H54 (cell line): ENCODE measurements at regions not wholly inside any gene's neighbourhood (a gene's known extent, or its start where the extent isn't known, plus 50 kb on each side); places are given as distances from the start of the nearest gene placed in this dataset.

Experiments used
- DNase-seq: peaks from one replicate; pipeline ENCODE4 v3.0.0; 2011; ENCODE audit warnings: low spot score, mixed read lengths; ENCODE audit not compliant: insufficient read length
- FAIRE-seq: peaks from 3 replicates; lab custom pipeline; 2011; peaks lifted over from hg19 to GRCh38; lab: Jason Lieb, UNC
- POLR2A ChIP-seq: IDR thresholded peaks from 2 replicates; pipeline ENCODE4 v1.6.1; 2011; ENCODE audit warnings: low read depth, mild to moderate bottlenecking, low read length

DNA sequence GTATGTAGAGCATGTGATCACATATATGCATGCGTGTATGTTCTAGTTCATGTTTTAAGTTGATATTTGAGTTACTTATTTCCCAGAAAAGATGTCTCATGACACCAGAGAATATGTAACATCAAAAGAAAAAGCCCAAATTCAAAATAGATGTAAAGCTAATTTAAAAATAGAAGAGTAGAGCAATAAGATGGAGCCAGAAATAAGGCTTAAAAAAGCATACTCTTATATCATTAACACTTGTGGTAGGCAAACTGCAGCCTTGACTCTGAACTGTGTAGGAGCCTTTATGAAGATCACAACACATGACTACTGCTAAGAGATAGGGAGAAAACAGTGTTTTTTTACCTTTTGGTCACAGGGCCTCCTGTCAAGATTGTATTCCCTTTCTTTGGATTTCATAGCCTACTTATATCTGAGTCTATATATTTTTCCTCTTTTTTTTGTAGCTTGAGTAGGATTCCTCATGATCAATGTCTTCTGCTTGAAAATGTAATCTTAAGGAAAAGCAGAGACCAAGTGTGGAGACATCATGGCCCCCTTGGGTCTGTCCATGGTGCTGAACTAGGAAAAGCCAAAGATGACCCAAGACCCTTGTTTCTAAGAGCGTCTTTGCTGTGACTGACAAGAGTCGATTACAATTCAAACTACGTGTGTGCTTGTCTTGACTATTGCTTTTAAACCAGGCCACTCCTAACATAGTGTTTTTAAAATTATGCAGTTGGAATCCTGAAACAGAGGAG is 390.4 kb downstream of the SHISA9 start:
- no peak for FAIRE-seq
- DNase-seq: no peak
- no peak for TF ChIP-seq POLR2A

DNA sequence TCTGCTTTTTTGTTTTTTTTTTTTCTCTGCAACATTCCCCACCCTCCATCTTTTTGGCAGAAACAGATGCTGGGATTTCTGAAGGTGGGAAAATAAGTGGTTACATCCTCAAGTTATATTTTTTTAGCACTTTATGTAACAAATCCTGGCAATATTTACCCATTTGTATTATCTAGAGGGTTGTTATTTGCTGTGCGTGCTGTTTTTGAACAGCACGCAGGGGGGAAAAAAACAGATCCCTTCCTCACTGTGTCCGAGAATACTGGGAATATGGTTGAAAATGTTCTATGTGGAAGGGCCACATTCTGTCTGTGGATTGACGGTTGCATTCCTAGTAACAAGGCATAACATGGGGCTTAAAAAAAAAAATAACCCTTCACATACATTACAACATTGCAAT is 394.8 kb downstream of the SHISA9 start:
- no peak for FAIRE-seq
- TF ChIP-seq POLR2A: no peak

DNA sequence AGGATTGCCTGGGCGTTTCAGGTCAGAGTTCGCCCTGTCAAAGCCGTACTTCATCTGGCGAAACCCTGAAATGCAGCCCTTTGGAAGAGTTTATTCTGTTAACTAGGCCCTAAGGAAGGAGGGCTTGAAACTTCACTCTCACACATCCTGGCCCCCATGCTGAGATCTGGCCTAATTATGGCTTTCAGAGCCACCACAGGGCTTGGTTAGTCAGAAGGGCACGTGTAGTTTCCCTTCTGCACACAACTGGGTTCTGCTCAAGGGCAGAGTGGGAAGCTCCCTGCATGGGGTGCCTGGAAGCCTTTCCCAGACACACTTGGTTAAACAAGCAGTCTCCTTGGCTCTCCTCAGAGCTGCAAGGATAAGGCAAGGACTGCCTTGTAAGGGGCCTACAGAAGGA is 397.3 kb downstream of the SHISA9 start:
- FAIRE-seq (no peak), DNase-seq (no peak)
- no peak for TF ChIP-seq POLR2A

More for the DNA sequence above, 394.8 kb downstream of the SHISA9 start:
- DNase-seq: no peak

DNA sequence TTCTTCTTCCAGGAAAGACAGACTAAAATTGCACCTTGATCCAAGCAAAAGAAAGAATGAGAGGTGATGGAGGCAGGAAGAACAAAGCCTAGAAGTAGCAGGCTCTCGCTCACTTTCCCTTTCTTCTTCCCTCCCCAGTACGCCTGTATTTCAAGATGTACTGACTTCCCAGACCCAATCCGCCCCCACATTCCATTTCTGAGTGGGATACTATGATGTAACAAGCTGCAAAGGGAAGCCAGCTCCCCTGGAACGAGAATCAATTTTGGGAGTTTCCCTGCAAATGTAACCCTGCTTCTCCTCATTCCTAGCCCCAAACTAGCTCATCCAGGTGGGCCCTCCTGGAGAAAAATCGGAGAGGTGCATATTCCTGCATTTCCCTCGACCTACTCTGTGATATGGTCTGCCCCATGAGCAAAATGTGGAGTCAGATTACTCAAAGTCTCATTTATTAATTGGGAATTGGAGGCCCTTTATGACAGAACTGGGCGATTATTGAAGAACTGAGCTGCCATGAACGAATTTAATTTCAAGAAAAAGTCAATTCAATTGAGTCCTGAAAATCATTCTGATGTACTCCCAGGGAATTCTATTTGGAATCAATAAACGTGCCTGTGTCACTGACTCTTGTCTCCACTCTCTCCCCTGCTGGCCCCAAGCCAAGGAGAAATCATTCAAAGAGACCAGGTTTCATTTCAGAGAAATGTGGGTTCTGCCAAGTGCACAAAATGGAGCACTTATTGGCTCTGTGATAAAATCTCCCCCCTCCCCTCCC is 398.9 kb downstream of the SHISA9 start:
- no peak for TF ChIP-seq POLR2A
- DNase-seq: no peak
- no peak for FAIRE-seq

DNA sequence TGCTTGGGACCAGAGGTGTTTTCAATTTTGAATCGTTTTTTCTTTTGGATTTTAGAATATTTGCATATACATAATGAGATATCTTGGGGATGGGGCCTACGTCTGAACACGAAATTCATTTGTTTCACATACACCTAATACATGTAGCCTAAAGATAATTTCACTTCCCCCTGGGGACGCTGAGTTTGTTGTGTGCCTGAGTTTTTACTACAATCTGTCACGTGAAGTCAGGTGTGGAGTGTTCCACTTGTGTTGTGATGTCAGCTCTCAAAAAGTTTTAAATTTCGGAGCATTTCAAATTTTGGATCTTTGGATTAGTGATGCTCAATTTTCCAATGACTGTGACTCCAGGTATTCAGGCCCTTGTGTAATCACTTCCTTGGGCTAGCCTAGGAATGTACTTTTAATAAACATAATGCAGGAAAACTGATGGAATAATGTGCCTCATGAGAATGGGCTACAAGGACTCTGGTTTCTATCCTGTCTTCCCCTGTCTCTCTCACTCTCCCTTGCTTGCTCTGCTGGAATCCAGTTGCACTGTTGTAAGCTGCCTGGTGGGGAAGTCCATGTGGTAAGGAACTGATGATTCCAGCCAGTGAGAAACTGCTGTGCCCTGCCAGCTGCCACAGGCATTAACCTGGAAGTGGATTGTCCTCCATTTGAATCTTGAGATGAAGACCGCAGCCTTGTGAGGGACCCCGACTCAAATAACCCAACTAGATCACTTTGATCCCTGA is 403.8 kb downstream of the SHISA9 start:
- no peak for TF ChIP-seq POLR2A
- DNase-seq: no peak
- no peak for FAIRE-seq

DNA sequence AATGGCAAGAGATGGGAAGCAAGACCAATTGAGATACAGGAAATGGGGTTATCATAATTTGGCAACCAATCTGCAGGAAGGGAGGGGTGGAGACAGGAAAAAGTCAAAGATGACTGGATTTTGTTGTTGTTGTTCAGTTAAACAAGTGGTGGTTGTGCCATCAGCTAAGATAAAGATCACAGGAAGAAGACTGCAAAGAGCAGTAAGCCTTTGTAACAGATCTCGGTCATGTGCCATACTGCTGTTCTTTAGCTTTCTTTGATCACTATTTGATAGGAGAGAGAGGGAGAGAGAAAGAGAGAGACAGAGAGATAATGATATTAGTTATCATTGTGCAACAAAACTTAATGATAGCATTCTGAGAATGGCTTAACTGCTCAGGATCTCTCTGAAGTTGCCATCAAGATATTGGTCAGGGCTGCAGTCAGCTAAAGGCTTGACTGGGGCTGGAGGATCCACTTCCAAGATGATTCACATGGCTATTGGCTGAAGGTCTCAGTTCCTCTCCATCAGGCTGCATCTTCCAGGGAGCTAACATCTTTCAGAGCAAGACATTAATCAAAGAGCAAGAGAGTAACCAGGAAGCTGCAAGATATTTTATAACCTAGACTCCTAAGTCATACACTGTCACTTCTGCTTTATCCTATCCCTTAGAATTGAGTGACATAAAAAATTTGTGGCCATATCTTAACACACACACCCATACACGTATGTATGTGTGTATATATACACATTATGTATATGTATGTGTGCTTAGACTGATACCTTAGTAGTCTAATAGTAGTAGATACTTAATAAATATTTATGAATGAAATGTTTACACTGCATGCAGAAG is 405.0 kb downstream of the SHISA9 start:
- FAIRE-seq (no peak), DNase-seq (no peak)
- TF ChIP-seq POLR2A: no peak

DNA sequence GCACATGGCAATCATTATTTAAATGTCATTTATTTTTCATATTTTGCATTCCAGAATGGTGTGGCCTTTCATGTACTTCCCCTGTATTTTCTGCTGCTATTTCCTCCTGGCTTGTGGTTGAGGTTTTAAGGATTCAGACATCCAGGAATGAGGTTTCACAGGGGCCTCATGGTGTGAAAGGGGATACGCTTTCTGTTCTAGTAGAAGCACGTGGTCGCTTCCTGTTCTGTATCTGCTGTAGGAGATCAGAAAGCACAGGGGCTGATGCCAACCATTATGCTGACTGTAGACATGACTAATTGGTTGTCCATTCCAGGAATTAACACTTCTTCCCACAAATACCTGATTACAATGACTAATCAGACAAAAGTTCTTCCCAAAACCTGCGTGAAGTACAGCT is 405.9 kb downstream of the SHISA9 start:
- no peak for DNase-seq
- no peak for FAIRE-seq
- TF ChIP-seq POLR2A: no peak

DNA sequence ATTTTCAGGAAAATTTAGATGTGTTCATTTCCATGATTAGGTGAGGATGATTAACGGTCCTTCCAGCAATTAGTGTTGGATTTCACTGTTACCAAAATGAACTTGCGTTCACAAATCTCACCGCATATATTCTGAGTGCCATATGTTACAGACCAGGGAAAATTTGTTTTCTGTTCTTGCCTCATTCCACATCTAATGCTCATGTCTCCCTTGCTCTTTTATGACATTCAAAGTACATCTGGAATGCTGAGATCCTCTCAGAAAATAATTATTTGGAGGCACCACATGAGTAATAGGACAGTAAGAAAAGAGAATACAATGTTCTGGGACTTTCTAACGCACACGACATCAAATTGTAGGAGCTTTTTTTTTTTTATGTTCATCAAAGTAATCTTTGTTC is 406.5 kb downstream of the SHISA9 start:
- no peak for FAIRE-seq
- DNase-seq: no peak
- no peak for TF ChIP-seq POLR2A

DNA sequence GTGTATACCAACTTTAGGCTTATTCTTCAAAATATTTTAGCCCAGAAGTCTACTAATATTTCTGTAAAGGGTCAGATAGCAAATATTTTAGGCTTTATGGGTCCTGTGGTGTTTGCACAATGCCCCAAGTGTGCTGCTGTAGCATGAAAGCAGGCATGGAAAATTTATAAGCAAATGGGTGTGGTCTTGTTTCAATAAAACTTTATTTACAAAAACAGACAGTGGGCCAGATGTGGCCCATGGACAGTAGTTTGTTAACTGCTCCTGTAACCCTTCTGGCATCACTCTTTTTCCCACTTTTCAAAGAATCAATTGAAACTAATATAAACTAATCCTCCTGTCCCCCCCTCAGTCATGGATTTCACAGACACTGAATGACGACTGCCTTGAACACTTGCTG is 410.7 kb downstream of the SHISA9 start:
- FAIRE-seq (no peak), DNase-seq (no peak)
- TF ChIP-seq POLR2A: no peak

DNA sequence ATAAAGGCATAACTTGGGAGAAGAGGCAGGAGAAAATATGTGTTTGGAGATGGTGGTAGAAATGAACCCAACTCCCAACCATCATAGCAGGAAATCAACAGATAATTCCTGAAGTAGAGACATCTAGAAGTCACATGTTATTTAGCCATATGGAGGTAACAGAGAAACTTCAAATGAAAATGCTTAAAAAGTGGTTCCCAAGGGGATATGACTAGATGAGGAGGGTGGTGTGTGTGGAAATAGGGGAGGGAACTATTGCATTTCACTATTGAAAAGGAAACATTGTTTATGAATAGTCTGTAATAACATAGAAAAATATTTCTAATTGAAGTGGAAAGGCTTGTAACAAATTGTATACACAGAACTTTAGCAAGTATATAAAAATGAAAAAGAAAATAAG is 412.0 kb downstream of the SHISA9 start:
- FAIRE-seq (no peak), DNase-seq (no peak)
- TF ChIP-seq POLR2A: no peak

DNA sequence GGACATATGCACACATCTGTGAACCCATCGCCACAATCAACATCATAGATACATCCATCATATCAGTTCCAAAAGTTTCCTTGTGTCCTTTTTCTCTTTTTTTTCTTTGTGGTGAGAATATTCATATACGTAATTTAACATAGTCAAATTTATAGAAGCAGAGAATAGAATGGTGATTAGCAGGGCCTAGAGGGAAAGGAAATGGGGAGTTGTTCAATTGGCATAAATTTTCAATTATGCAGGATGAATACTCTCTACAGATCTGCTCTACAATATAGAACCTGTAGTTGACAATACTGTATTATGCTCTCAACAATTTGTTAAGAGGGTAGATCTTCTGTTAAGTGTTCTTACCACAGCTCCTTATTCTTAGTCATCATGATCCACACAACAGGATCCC is 413.2 kb downstream of the SHISA9 start:
- no peak for DNase-seq
- TF ChIP-seq POLR2A: no peak
- no peak for FAIRE-seq

DNA sequence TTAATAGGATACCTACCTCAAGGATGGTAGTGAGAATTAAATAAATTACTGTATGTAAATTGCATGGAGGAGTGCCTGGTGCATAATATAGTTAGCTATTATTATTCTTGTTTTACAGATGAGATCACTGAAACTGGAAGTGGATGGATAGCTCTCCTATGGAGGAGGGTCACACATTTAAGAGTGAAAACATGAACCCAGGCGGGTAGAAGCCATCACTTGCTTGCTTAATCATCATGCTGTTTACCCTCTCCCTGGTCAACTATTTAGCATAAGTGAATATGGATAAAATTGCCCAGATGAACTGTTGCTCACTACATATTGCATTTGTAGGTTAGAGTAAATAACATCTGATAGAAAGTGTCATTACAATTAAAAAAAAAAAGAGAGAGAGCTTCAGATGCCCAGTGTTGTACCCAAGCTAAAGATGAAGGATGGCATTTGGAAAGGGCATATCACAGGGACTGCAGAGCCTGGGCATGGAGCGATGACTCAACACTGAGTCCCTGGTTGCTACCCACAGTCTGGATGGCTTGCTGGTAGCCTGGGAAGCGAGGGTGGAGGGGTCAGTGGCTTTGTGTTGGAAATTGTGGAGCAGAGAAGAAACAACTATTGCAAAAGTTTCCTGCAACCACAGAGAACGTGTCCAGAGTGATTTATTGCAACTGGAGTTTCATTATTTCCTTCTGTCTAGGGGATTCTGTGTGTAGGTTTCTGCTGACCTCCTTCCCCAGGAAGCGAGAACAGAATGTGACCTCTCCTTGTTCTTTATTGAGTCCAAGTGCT is 414.4 kb downstream of the SHISA9 start:
- no peak for TF ChIP-seq POLR2A
- FAIRE-seq (no peak), DNase-seq (no peak)

DNA sequence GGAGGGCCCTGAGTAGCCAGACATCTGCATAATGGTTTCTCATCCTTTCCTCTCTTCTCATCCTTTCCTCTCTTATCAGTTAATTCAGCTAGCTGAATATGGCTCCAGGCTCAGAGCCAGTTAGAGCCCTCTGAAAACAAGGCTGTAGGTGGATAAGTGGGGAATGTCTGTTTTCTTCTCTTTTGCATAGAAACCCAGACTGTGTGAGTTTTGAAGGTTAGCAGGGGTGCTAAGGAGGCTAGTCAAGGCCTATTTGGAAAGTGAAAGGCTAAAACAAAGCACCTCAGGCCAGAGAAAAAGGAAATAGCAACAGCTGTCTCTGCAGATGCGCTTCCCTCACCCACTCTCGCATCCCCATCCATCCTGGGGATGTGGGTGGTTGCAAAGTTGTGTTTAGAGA is 420.9 kb downstream of the SHISA9 start:
- DNase-seq (no peak), FAIRE-seq (no peak)
- no peak for TF ChIP-seq POLR2A
